Testis (tissue), 2 donors: ENCODE measurements at regions not wholly inside any gene's neighbourhood (a gene's known extent, or its start where the extent isn't known, plus 50 kb on each side); places are given as distances from the start of the nearest gene placed in this dataset.

Experiments
- DNase-seq: peaks from one replicate; pipeline ENCODE4 v3.0.0-alpha.2; 2019
- H3K27ac ChIP-seq, 2 donors: fragments of 200-600 bp; sonication (generic); one replicate each; pipeline ENCODE4 v1.5.1; 2019
- H3K27me3 ChIP-seq: fragments of 200-600 bp; sonication (generic); one replicate; pipeline ENCODE4 v1.5.1; 2019
- H3K36me3 ChIP-seq: fragments of 200-600 bp; sonication (generic); one replicate; pipeline ENCODE4 v1.5.1; 2017; ENCODE audit warnings: low read depth; ENCODE audit errors: missing control alignments
- H3K4me1 ChIP-seq: fragments of 200-600 bp; sonication (generic); one replicate; pipeline ENCODE4 v1.5.1; 2019
- H3K4me3 ChIP-seq, 2 donors: fragments of 200-600 bp; sonication (generic); one replicate each; pipeline ENCODE4 v1.5.1; 2017 to 2019
- H3K9me3 ChIP-seq: fragments of 200-600 bp; sonication (generic); one replicate; pipeline ENCODE4 v1.5.1; 2017
- POLR2A ChIP-seq: fragments of 450-650 bp; IDR thresholded peaks from one replicate; pipeline ENCODE4 v1.6.1; 2017; ENCODE audit warnings: antibody characterized with exemption, mild to moderate bottlenecking, moderate library complexity
- WGBS, 2 donors: methylation state at CpG; one replicate each; pipeline ENCODE4 v1.1.5; 2018; 5-methylcytosine and 5-hydroxymethylcytosine counted together
- intact Hi-C: fragments of 100-400 bp; cut with DNase I; formaldehyde crosslinking; loops from one replicate; pipeline ENCODE4 v1.15.1; 2023; ENCODE audit warnings: low total_unique reads
- TF ChIP-seq, protein P1 (sequence below), 3 experiments: fragments of 450-650 bp in 2 of 3; fragments of 200-600 bp in 1 of 3; sonication (generic) in 1 of 3; IDR thresholded peaks; one replicate each; pipeline ENCODE4 v1.5.1; 2016 to 2019; ENCODE audit warnings: antibody characterized with exemption in 3 of 3, mild to moderate bottlenecking in 2 of 3, moderate library complexity in 1 of 3

DNA sequence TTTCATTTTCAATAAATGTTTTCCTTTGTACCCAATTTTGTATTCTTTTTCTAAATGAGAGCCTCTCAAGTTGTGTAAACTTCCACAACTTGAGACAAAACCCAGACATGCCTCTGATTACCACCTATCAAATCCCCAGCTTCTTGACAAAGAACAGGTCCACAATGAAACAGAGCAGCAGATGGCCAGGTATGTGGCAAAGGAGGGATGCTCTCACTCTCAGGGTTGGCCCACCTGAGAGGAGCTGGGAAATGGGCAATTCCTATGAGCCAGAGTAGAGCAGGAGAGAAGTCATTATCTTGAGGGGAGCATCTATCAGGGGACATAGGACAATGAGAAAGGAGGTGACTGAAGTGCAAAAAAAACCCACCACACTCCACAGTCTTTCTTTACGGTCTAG is 273.5 kb upstream of the FAM241A start:
- TF ChIP-seq, protein P1, sequence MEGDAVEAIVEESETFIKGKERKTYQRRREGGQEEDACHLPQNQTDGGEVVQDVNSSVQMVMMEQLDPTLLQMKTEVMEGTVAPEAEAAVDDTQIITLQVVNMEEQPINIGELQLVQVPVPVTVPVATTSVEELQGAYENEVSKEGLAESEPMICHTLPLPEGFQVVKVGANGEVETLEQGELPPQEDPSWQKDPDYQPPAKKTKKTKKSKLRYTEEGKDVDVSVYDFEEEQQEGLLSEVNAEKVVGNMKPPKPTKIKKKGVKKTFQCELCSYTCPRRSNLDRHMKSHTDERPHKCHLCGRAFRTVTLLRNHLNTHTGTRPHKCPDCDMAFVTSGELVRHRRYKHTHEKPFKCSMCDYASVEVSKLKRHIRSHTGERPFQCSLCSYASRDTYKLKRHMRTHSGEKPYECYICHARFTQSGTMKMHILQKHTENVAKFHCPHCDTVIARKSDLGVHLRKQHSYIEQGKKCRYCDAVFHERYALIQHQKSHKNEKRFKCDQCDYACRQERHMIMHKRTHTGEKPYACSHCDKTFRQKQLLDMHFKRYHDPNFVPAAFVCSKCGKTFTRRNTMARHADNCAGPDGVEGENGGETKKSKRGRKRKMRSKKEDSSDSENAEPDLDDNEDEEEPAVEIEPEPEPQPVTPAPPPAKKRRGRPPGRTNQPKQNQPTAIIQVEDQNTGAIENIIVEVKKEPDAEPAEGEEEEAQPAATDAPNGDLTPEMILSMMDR (IDR thresholded peaks at IDR 0.05): no peak
- Histone ChIP-seq H3K36me3 (no peaks in the 10 kb centered on the region), H3K4me3 (no peak overlapping the region), H3K9me3 (no peaks in the 10 kb centered on the region), H3K27me3 (no peaks in the 10 kb centered on the region), H3K27ac (no peak overlapping the region), H3K4me1 (no peaks in the 10 kb centered on the region)
- 90 to 100% methylated on average over 1 of the region's 1 CpG for WGBS, 2 donors
- DNase-seq: no peak
- intact Hi-C loops: no loop called here

DNA sequence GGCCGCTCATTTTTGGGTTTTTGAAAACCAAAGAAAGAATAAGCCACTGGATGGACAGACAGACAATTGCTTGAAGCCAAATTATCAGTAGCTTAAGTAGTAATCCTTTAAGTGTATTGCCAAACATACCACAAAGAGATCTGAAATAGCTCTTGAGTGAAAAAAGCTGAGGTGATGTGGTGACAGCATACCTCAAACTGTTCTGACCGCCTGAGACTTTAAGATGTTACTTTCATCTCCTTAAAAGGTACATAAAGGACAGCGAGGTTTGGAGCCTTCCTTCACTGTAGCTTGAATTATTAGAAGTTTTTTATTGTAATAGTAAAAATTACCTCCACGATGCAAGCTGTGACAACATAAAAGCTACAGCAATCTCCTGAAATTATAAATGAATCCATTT is 271.5 kb upstream of the FAM241A start:
- no peaks in the 10 kb centered on the region for H3K36me3 ChIP-seq
- no peak for TF ChIP-seq POLR2A
- H3K9me3 ChIP-seq: no peaks in the 10 kb centered on the region
- no peak for DNase-seq
- H3K4me3 ChIP-seq: no peak overlapping the region
- intact Hi-C loops: no loop called here
- 78 to 86% methylated on average over 4 of the region's 4 CpGs for WGBS, 2 donors
- H3K4me1 ChIP-seq: no peaks in the 10 kb centered on the region
- H3K27me3 ChIP-seq: no peaks in the 10 kb centered on the region
- no peak overlapping the region for H3K27ac ChIP-seq

DNA sequence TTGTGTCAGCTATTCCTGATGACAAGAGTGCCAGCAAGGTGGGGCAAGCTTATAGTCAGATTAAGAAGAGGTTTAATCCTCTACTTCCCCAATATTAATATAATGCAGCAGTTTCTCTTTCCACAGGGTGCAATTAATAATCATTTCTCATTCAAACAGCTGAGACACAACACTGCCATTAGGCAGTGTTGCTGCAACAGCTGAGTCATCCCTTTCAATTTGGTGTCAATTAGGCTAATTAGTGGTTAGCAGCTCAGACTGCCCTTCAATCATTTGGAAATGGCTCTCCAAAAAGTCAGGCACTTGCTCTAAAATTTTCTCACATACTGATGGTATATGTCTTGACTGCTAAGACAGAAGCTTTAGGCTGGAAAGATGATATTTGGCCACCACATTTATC is 265.7 kb upstream of the FAM241A start:
- no peak overlapping the region for H3K27ac ChIP-seq
- no peaks in the 10 kb centered on the region for H3K27me3 ChIP-seq
- H3K9me3 ChIP-seq: no peaks in the 10 kb centered on the region
- intact Hi-C loops: no loop called here
- no peak overlapping the region for H3K4me3 ChIP-seq
- no peaks in the 10 kb centered on the region for H3K4me1 ChIP-seq
- H3K36me3 ChIP-seq: no peaks in the 10 kb centered on the region
- no peak for TF ChIP-seq POLR2A
- TF ChIP-seq, protein P1 (IDR thresholded peaks at IDR 0.05): no peak
- no peak for DNase-seq

DNA sequence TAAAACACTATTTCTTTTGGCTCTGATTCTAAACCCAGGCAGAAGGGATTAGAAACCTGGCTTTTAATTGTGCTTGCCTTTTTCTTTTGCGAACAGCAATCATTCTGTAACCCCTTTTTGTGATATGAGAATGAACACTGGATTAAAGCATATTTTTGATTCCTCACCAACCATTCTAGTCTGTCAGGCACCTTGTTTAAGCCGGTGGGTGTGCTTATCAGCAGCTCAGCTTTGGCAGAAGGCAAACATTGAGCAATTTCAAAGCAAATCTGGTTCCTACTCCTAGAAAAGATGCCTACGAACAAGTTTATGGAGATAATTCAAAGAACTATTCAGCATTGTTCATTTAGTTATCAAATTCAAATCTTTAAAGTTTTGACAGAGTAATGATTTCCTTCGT is 265.1 kb upstream of the FAM241A start:
- H3K36me3 ChIP-seq: no peaks in the 10 kb centered on the region
- intact Hi-C loops: no loop called here
- H3K27ac ChIP-seq: no peak overlapping the region
- H3K4me1 ChIP-seq: no peaks in the 10 kb centered on the region
- H3K4me3 ChIP-seq: no peak overlapping the region
- H3K9me3 ChIP-seq: no peaks in the 10 kb centered on the region
- TF ChIP-seq, protein P1 (IDR thresholded peaks at IDR 0.05): no peak
- TF ChIP-seq POLR2A: no peak
- WGBS, 2 donors: 68 to 76% methylated on average over 4 of the region's 4 CpGs
- no peak for DNase-seq
- H3K27me3 ChIP-seq: no peaks in the 10 kb centered on the region

DNA sequence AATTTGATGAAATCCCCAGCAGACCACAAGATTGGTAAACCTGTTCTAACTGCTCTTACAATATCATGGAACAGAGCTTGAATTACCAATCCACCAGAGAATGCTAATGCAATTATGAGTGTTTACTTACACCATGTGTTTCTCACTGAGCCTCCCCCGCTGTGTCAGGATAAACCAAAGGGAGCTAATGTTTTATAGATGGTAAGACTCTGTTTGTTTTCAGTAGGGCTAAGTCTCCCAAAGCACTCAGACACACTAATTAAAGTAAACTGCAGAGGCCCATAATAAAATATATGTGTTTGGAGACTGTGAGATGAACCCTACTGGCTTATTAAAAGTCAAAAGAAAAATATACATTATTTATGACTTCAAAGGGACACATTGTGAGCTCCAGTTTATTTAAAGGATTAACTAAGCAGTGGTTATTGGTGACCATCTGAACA is 261.7 kb upstream of the FAM241A start:
- H3K9me3 ChIP-seq: no peaks in the 10 kb centered on the region
- H3K4me1 ChIP-seq: no peaks in the 10 kb centered on the region
- H3K36me3 ChIP-seq: no peaks in the 10 kb centered on the region
- no peak for DNase-seq
- WGBS, 2 donors: 41 to 47% methylated on average over 1 of the region's 1 CpG
- intact Hi-C loops: no loop called here
- no peaks in the 10 kb centered on the region for H3K27me3 ChIP-seq
- TF ChIP-seq, protein P1 (IDR thresholded peaks at IDR 0.05): no peak
- TF ChIP-seq POLR2A: no peak
- no peak overlapping the region for H3K4me3 ChIP-seq
- H3K27ac ChIP-seq: no peak overlapping the region
